IMR-90 (cell line): ENCODE measurements at regions not wholly inside any gene's neighbourhood (a gene's known extent, or its start where the extent isn't known, plus 50 kb on each side); places are given as distances from the start of the nearest gene placed in this dataset.

Experiments used
- ATAC-seq: fragments of 200-7000 bp; cut with Tn5 transposase; 2 replicates; pipeline ENCODE4 v1.9.1; 2020; ENCODE audit warnings: low read depth, mild to moderate bottlenecking, moderate library complexity
- BruUV-seq: library from RNA; stranded (reverse); fragments of 400-500 nt; replicated peaks from 2 replicates; lab custom pipeline; 2021; lab: Mats Ljungman, UMichigan
- CTCF ChIA-PET: fragments of 300-600 bp; formaldehyde crosslinking; extraction: SDS; loops from one replicate; lab custom pipeline; 2021; ENCODE audit warnings: antibody characterized with exemption; lab: Yijun Ruan, JAX
- POLR2A ChIA-PET: fragments of 300-600 bp; sonication (Branson Sonifier 250); formaldehyde crosslinking; loops from one replicate; lab custom pipeline; 2022; ENCODE audit warnings: antibody characterized with exemption; ENCODE audit not compliant: unreplicated experiment; lab: Charles Lee
- DNase-seq: peaks from one replicate; pipeline ENCODE4 v3.0.0; 2013
- H2AFZ ChIP-seq: replicated peaks from 2 replicates; pipeline ENCODE3; 2013; ENCODE audit warnings: low read length, mild to moderate bottlenecking; ENCODE audit not compliant: poor library complexity
- H2AK5ac ChIP-seq: 2 replicates; pipeline ENCODE4 v1.6.1; 2013; ENCODE audit warnings: low read depth, low read length, inconsistent platforms
- H2AK9ac ChIP-seq: replicated peaks from 2 replicates; pipeline ENCODE3; 2013; ENCODE audit warnings: mild to moderate bottlenecking, low read depth, low read length, moderate library complexity; ENCODE audit not compliant: poor library complexity
- H2BK120ac ChIP-seq: 2 replicates; pipeline ENCODE4 v1.6.1; 2013; ENCODE audit warnings: low read depth, low read length, inconsistent platforms
- H2BK15ac ChIP-seq: 3 replicates; pipeline ENCODE4 v1.6.1; 2013; ENCODE audit warnings: low read depth, low read length, inconsistent platforms
- H2BK20ac ChIP-seq: 2 replicates; pipeline ENCODE4 v1.6.1; 2013; ENCODE audit warnings: low read depth, mild to moderate bottlenecking, inconsistent platforms, low read length, moderate library complexity
- H2BK5ac ChIP-seq: 2 replicates; pipeline ENCODE4 v1.6.1; 2013; ENCODE audit warnings: mild to moderate bottlenecking, low read depth, low read length, inconsistent platforms; ENCODE audit not compliant: poor library complexity, severe bottlenecking
- H3K14ac ChIP-seq: replicated peaks from 2 replicates; pipeline ENCODE4 v1.6.1; 2013; ENCODE audit warnings: low read depth, low read length, inconsistent platforms
- H3K18ac ChIP-seq: 2 replicates; pipeline ENCODE4 v1.6.1; 2013; ENCODE audit warnings: low read depth, low read length, control low read depth
- H3K23ac ChIP-seq: 2 replicates; pipeline ENCODE4 v1.6.1; 2013; ENCODE audit warnings: low read depth, low read length, inconsistent platforms
- H3K27ac ChIP-seq: 2 replicates; pipeline ENCODE4 v1.5.1; 2013; ENCODE audit warnings: mild to moderate bottlenecking, control low read depth, low read length; ENCODE audit not compliant: insufficient read depth
- H3K27me3 ChIP-seq: 2 replicates; pipeline ENCODE4 v1.6.1; 2013; ENCODE audit warnings: low read length; ENCODE audit not compliant: control insufficient read depth, insufficient read depth
- H3K36me3 ChIP-seq: 2 replicates; pipeline ENCODE4 v1.6.1; 2013; ENCODE audit warnings: low read length, mixed read lengths; ENCODE audit not compliant: control insufficient read depth, insufficient read depth
- H3K4ac ChIP-seq: 2 replicates; pipeline ENCODE4 v1.6.1; 2013; ENCODE audit warnings: low read depth, low read length, inconsistent platforms
- H3K4me1 ChIP-seq: 2 replicates; pipeline ENCODE4 v1.6.1; 2013; ENCODE audit warnings: low read length, mixed read lengths; ENCODE audit not compliant: control insufficient read depth, insufficient read depth
- H3K4me2 ChIP-seq: 2 replicates; pipeline ENCODE4 v1.6.1; 2013; ENCODE audit warnings: low read depth, mild to moderate bottlenecking, control low read depth, low read length, moderate library complexity
- H3K4me3 ChIP-seq: 2 replicates; pipeline ENCODE4 v1.5.1; 2013; ENCODE audit warnings: low read depth, mild to moderate bottlenecking, control low read depth, low read length, moderate library complexity; ENCODE audit not compliant: insufficient read depth
- H3K56ac ChIP-seq: 2 replicates; pipeline ENCODE4 v1.6.1; 2013; ENCODE audit warnings: low read length, inconsistent platforms; ENCODE audit not compliant: insufficient read depth; ENCODE audit errors: extremely low read depth
- H3K79me1 ChIP-seq, 2 experiments: 2 replicates each; pipeline ENCODE4 v1.6.1; 2013; ENCODE audit warnings: low read length in 2 of 2, inconsistent platforms in 1 of 2, low read depth in 1 of 2
- H3K9ac ChIP-seq: 2 replicates; pipeline ENCODE4 v1.6.1; 2013; ENCODE audit warnings: low read depth, low read length, control low read depth
- H3K9me1 ChIP-seq: 2 replicates; pipeline ENCODE4 v1.6.1; 2013; ENCODE audit warnings: low read length, inconsistent platforms; ENCODE audit not compliant: insufficient read depth
- H3K9me3 ChIP-seq: 2 replicates; pipeline ENCODE4 v1.6.1; 2013; ENCODE audit warnings: low read length; ENCODE audit not compliant: control insufficient read depth, insufficient read depth
- H4K20me1 ChIP-seq: 2 replicates; pipeline ENCODE4 v1.6.1; 2013; ENCODE audit warnings: low read length, inconsistent platforms; ENCODE audit not compliant: insufficient read depth
- H4K5ac ChIP-seq: 2 replicates; pipeline ENCODE4 v1.6.1; 2013; ENCODE audit warnings: mild to moderate bottlenecking, low read depth, low read length, control low read depth
- H4K8ac ChIP-seq, 2 experiments: 2 replicates each; pipeline ENCODE4 v1.6.1; 2013; ENCODE audit warnings: low read depth in 2 of 2, low read length in 2 of 2, control low read depth in 1 of 2, inconsistent platforms in 1 of 2
- H4K91ac ChIP-seq: 2 replicates; pipeline ENCODE4 v1.6.1; 2013; ENCODE audit warnings: low read depth, low read length, inconsistent platforms; ENCODE audit not compliant: insufficient read depth
- BHLHE40 ChIP-seq: fragments of 150-350 bp; IDR thresholded peaks from 2 replicates; pipeline ENCODE4 v1.6.1; 2016; ENCODE audit warnings: mild to moderate bottlenecking, low read depth, low read length
- CEBPB ChIP-seq: IDR thresholded peaks from 2 replicates; pipeline ENCODE4 v1.6.1; 2012; ENCODE audit warnings: low read depth, low read length, improper control_type of control experiment
- CHD1 ChIP-seq: IDR thresholded peaks from 2 replicates; pipeline ENCODE4 v1.6.1; 2012; ENCODE audit warnings: low read depth, low read length, improper control_type of control experiment
- FOS ChIP-seq: fragments of 150-350 bp; IDR thresholded peaks from 2 replicates; pipeline ENCODE4 v1.6.1; 2016; ENCODE audit warnings: low read depth, low read length
- MAFK ChIP-seq: IDR thresholded peaks from 2 replicates; pipeline ENCODE4 v1.6.1; 2012; ENCODE audit warnings: low read depth, low read length, improper control_type of control experiment
- MAZ ChIP-seq: IDR thresholded peaks from 2 replicates; pipeline ENCODE4 v1.6.1; 2012; ENCODE audit warnings: low read depth, mild to moderate bottlenecking, low read length, improper control_type of control experiment, moderate library complexity, borderline replicate concordance
- MXI1 ChIP-seq: IDR thresholded peaks from 2 replicates; pipeline ENCODE4 v1.6.1; 2012; ENCODE audit warnings: low read depth, mild to moderate bottlenecking, low read length, moderate library complexity, borderline replicate concordance
- POLR2A ChIP-seq: IDR thresholded peaks from 2 replicates; pipeline ENCODE4 v1.6.1; 2012; ENCODE audit warnings: mild to moderate bottlenecking, low read depth, low read length
- RAD21 ChIP-seq: IDR thresholded peaks from 2 replicates; pipeline ENCODE4 v1.6.1; 2012; ENCODE audit warnings: low read length, improper control_type of control experiment
- USF2 ChIP-seq: fragments of 150-350 bp; IDR thresholded peaks from 2 replicates; pipeline ENCODE4 v1.6.1; 2017; ENCODE audit warnings: mild to moderate bottlenecking, antibody characterized with exemption, low read length, low read depth
- WGBS, 2 experiments: methylation state at CpG; one replicate each; pipeline versions ENCODE4 v1.1.5 to v1.1.7; 2013; ENCODE audit warnings: missing lambda C conversion rate in 2 of 2; ENCODE audit not compliant: insufficient read length in 1 of 2; ENCODE audit errors: extremely low coverage in 2 of 2; 5-methylcytosine and 5-hydroxymethylcytosine counted together
- dilution Hi-C: fragments of 300-500 bp; cut with HindIII; formaldehyde crosslinking; loops from one replicate; pipeline ENCODE4 v1.14.3; 2018; ENCODE audit warnings: low sequenced_read_pairs; ENCODE audit not compliant: unreplicated experiment
- in situ Hi-C: fragments of 300-500 bp; cut with MboI; formaldehyde crosslinking; loops from 3 replicates; pipeline ENCODE4 v1.14.3; 2019; ENCODE audit warnings: low sequenced_read_pairs, inconsistent platforms, mixed read lengths
- intact Hi-C: fragments of 100-400 bp; cut with micrococcal nuclease; formaldehyde crosslinking; loops from 2 replicates; pipeline ENCODE4 v1.10.0; 2022
- TF ChIP-seq, protein P1 (sequence below): fragments of 150-350 bp; IDR thresholded peaks from 2 replicates; pipeline ENCODE4 v1.6.1; 2016; ENCODE audit warnings: low read depth, mild to moderate bottlenecking, low read length, moderate library complexity, borderline replicate concordance

GRCh38 chr2:163456953-163457743, 278.7 kb downstream of the FIGN start:
- DNase-seq (no peak), ATAC-seq (no peak)
- BruUV-seq: no TSS peak
- Histone ChIP-seq H4K8ac (no peak overlapping the region), H3K9ac (no peak overlapping the region), H3K79me1 (no peaks in the 10 kb centered on the region), H2AFZ (no peak overlapping the region), H3K9me1 (no peaks in the 10 kb centered on the region), H3K4ac (no peak overlapping the region), H3K4me2 (no peak overlapping the region), H3K4me3 (no peak overlapping the region), H3K27me3 (no peaks in the 10 kb centered on the region), H4K91ac (no peak overlapping the region), H3K23ac (no peak overlapping the region), H3K18ac (no peak overlapping the region), H3K56ac (no peak overlapping the region), H4K5ac (no peak overlapping the region), H2AK5ac (no peak overlapping the region), H3K9me3 (no peaks in the 10 kb centered on the region), H3K27ac (no peak overlapping the region), H2BK5ac (no peak overlapping the region), H4K20me1 (no peaks in the 10 kb centered on the region), H3K14ac (no peak overlapping the region), H3K36me3 (no peaks in the 10 kb centered on the region), H3K4me1 (no peaks in the 10 kb centered on the region), H2BK120ac (no peak overlapping the region), H2AK9ac (no peak overlapping the region), H2BK15ac (no peak overlapping the region), H2BK20ac (no peak overlapping the region)
- intact Hi-C loops (no loop called here), dilution Hi-C loops (no loop called here), in situ Hi-C loops (no loop called here)
- POLR2A ChIA-PET: no interaction called here
- WGBS, 2 experiments: no CpG with 5 or more reads among the region's 3 CpGs
- TF ChIP-seq CHD1: no peak
- TF ChIP-seq CEBPB: no peak
- no peak for TF ChIP-seq MAZ
- TF ChIP-seq RAD21: no peak
- no peak for TF ChIP-seq BHLHE40
- TF ChIP-seq MXI1: no peak
- TF ChIP-seq USF2: no peak
- no peak for TF ChIP-seq MAFK
- TF ChIP-seq POLR2A: no peak
- no peak for TF ChIP-seq FOS
- TF ChIP-seq, protein P1, sequence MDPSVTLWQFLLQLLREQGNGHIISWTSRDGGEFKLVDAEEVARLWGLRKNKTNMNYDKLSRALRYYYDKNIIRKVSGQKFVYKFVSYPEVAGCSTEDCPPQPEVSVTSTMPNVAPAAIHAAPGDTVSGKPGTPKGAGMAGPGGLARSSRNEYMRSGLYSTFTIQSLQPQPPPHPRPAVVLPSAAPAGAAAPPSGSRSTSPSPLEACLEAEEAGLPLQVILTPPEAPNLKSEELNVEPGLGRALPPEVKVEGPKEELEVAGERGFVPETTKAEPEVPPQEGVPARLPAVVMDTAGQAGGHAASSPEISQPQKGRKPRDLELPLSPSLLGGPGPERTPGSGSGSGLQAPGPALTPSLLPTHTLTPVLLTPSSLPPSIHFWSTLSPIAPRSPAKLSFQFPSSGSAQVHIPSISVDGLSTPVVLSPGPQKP: no peak
- CTCF ChIA-PET: interaction anchor here (1.0 kb wide), 1 partner anchor 22 kb away, joined by 3 read pairs; no protein-coding TSS in a partner anchor
